ENCODE measurements at regions not wholly inside any gene's neighbourhood (a gene's known extent, or its start where the extent isn't known, plus 50 kb on each side); places are given as distances from the start of the nearest gene placed in this dataset.

DNA sequence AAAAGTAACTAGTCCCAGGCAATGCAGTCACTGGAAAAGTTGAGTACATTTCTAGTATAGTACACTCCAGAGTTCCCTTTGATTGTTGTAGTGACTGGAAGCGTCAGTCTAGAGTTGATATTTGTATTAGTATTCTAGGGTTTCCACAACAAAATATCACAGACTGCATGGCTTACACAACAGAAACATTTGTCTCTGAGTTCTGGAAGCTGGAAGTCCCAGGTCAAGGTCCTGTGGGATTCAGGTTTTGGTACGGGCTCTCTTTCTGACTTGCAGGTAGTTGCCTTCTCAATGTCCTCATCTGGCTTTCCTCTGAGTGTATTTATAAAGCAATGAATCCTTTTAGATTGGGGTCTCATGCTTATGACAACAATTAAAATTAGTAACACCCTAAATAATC is 1119.1 kb upstream of the PHF14 start (continued):
- TF ChIP-seq, protein P1, sequence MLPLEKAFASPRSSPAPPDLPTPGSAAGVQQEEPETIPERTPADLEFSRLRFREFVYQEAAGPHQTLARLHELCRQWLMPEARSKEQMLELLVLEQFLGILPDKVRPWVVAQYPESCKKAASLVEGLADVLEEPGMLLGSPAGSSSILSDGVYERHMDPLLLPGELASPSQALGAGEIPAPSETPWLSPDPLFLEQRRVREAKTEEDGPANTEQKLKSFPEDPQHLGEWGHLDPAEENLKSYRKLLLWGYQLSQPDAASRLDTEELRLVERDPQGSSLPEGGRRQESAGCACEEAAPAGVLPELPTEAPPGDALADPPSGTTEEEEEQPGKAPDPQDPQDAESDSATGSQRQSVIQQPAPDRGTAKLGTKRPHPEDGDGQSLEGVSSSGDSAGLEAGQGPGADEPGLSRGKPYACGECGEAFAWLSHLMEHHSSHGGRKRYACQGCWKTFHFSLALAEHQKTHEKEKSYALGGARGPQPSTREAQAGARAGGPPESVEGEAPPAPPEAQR (CRISPR knock-in tag; IDR thresholded peaks at IDR 0.05), result no peak

DNA sequence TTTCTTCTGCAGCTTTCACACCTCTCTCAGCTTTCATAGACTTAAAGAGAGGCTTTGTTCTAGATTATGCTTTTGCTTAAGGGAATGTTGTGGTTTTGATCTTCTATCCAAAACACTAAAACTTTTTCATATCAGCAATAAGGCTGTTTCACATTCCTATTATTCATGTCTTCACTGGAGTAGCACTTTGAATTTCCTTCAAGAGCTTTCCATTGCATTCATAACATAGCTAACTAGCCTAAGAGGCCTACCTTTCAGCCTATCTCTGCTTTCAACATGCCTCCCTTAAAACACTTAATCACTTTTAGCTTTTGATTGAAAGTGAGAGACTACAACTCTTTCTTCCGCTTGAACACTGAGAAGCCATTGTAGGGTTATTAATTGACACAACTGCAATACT is 1117.0 kb upstream of the PHF14 start:
- Mint-ChIP-seq H3K36me3 (no peaks in the 10 kb centered on the region), H3K4me1 (peaks cover 10% of the 10 kb centered on the region; the same call in 1 of the 2 replicates), H3K27me3 (ENCODE audit: low read depth) (no peaks in the 10 kb centered on the region), H3K9me3 (no peaks in the 10 kb centered on the region), H3K27ac (no peak overlapping the region), H3K4me3 (no peak overlapping the region)
- ATAC-seq, result no peak
- ChIA-PET CTCF (no interaction called here), POLR2A (no interaction called here)
- no peak for TF ChIP-seq SMAD4 (CRISPR knock-in tag; IDR thresholded peaks at IDR 0.05)
- no peak for TF ChIP-seq ZNF425 (CRISPR knock-in tag; conservative IDR thresholded peaks at IDR 0.05)
- TF ChIP-seq AR (CRISPR knock-in tag; IDR thresholded peaks at IDR 0.05), result no peak
- no peak for DNase-seq (ENCODE audit: low spot score)

GRCh38 chr7:9863545-9863944 is 1110.1 kb upstream of the PHF14 start:
- ChIA-PET POLR2A (no interaction called here), CTCF (no interaction called here)
- Mint-ChIP-seq H3K9me3 (peaks cover 10% of the 10 kb centered on the region), H3K4me1 (no peaks in the 10 kb centered on the region), H3K27ac (no peak overlapping the region), H3K27me3 (ENCODE audit: low read depth) (no peaks in the 10 kb centered on the region), H3K36me3 (peaks cover 3% of the 10 kb centered on the region; the same call in 1 of the 2 replicates), H3K4me3 (no peak overlapping the region)
- no peak for DNase-seq (ENCODE audit: low spot score)
- TF ChIP-seq TCF7 (CRISPR knock-in tag; IDR thresholded peaks at IDR 0.05; ENCODE audit: low read depth) (no peak), NFATC4 (CRISPR knock-in tag; IDR thresholded peaks at IDR 0.05) (no peak), KAT7 (CRISPR knock-in tag; IDR thresholded peaks at IDR 0.05; ENCODE audit: borderline replicate concordance) (no peak), TP53 (CRISPR knock-in tag; IDR thresholded peaks at IDR 0.05) (no peak), TEAD1 (CRISPR knock-in tag; IDR thresholded peaks at IDR 0.05) (no peak)
- TF ChIP-seq, protein P2, sequence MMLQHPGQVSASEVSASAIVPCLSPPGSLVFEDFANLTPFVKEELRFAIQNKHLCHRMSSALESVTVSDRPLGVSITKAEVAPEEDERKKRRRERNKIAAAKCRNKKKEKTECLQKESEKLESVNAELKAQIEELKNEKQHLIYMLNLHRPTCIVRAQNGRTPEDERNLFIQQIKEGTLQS (CRISPR knock-in tag; conservative IDR thresholded peaks at IDR 0.05), result no peak
- TF ChIP-seq, protein P3, sequence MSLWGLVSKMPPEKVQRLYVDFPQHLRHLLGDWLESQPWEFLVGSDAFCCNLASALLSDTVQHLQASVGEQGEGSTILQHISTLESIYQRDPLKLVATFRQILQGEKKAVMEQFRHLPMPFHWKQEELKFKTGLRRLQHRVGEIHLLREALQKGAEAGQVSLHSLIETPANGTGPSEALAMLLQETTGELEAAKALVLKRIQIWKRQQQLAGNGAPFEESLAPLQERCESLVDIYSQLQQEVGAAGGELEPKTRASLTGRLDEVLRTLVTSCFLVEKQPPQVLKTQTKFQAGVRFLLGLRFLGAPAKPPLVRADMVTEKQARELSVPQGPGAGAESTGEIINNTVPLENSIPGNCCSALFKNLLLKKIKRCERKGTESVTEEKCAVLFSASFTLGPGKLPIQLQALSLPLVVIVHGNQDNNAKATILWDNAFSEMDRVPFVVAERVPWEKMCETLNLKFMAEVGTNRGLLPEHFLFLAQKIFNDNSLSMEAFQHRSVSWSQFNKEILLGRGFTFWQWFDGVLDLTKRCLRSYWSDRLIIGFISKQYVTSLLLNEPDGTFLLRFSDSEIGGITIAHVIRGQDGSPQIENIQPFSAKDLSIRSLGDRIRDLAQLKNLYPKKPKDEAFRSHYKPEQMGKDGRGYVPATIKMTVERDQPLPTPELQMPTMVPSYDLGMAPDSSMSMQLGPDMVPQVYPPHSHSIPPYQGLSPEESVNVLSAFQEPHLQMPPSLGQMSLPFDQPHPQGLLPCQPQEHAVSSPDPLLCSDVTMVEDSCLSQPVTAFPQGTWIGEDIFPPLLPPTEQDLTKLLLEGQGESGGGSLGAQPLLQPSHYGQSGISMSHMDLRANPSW (CRISPR knock-in tag; conservative IDR thresholded peaks at IDR 0.05; ENCODE audit: low read depth), result no peak
- ATAC-seq, result no peak

DNA sequence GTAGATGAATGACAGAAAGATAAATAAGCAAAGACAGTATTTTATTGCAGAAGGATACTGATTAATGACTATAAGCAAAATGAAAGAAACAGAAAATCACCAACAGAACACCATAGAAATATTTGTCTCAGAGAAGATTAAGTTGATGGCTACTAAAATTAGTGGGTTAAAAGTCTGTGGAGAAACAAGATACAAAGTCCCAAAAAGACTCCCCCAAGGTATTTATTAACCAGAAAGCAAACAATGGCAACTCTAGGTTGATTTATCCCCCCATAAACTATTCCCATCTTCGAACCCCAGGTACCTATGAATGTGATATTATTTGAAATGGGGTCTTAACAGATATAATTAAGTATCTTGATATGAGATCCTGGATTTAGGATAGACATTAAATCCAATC is 1104.5 kb upstream of the PHF14 start:
- ATAC-seq (no peak), DNase-seq (ENCODE audit: low spot score) (no peak)
- Mint-ChIP-seq H3K27me3 (ENCODE audit: low read depth) (no peaks in the 10 kb centered on the region; the same call in 1 of the 2 replicates), H3K9me3 (peaks cover 22% of the 10 kb centered on the region), H3K36me3 (peaks cover 9% of the 10 kb centered on the region; the same call in 1 of the 2 replicates), H3K4me1 (no peaks in the 10 kb centered on the region), H3K27ac (no peak overlapping the region), H3K4me3 (no peak overlapping the region)
- ChIA-PET POLR2A (no interaction called here), CTCF (no interaction called here)
- no peak for TF ChIP-seq PRRX2 (CRISPR knock-in tag; IDR thresholded peaks at IDR 0.05)
- TF ChIP-seq ZNF512 (CRISPR knock-in tag; IDR thresholded peaks at IDR 0.05; ENCODE audit: borderline replicate concordance), result no peak
- no peak for TF ChIP-seq FOXP1 (CRISPR knock-in tag; IDR thresholded peaks at IDR 0.05; ENCODE audit: borderline replicate concordance)
- no peak for TF ChIP-seq ZNF532 (CRISPR knock-in tag; IDR thresholded peaks at IDR 0.05; ENCODE audit: borderline replicate concordance)

All from WTC11 (cell line).